ENCODE measurements at regions not wholly inside any gene's neighbourhood (a gene's known extent, or its start where the extent isn't known, plus 50 kb on each side); places are given as distances from the start of the nearest gene placed in this dataset.

- Histone ChIP-seq H4K20me1 (ENCODE audit: insufficient read depth, low read length) (no peaks in the 10 kb centered on the region), H3K4me3 (replicated peaks in 1 of 3; ENCODE audit: insufficient read depth in 1 of 3, low read depth in 2 of 3, low read length in 3 of 3) (no peak overlapping the region), H3K9me3 (ENCODE audit: low read length) (peaks cover 74% of the 10 kb centered on the region), H2AFZ (ENCODE audit: low read length) (no peak overlapping the region), H3K4me2 (ENCODE audit: low read depth, low read length) (no peak overlapping the region), H3K9ac (ENCODE audit: insufficient read depth, low read depth, low read length) (no peak overlapping the region), H3K27me3 (ENCODE audit: control insufficient read depth in 1 of 2, insufficient read depth in 2 of 2, low read length in 2 of 2) (no peaks in the 10 kb centered on the region), H3K36me3 (replicated peaks in 1 of 2; ENCODE audit: control insufficient read depth in 1 of 2, insufficient read depth in 2 of 2, low read length in 2 of 2) (no peaks in the 10 kb centered on the region), H3K79me2 (ENCODE audit: insufficient read depth, low read length) (no peaks in the 10 kb centered on the region), H3K27ac (ENCODE audit: extremely low read length, insufficient read depth, low read length) (no peak overlapping the region), H3K4me1 (ENCODE audit: insufficient read depth, low read length) (no peaks in the 10 kb centered on the region)
- intact Hi-C loops (cut with micrococcal nuclease; ENCODE audit: unreplicated experiment) (no loop called here), in situ Hi-C loops (cut with HindIII; ENCODE audit: extremely low pct_ligation_motif_present, low pct_unique_long_range_greater_than_20kb) (no loop called here)
- no peak for FAIRE-seq
- ChIA-PET CTCF (ENCODE audit: low intra/inter-chr PET ratio, low total read pairs) (no interaction called here), POLR2A (no interaction called here)
- DNase-seq (ENCODE audit: low spot score): no peak
- no peak for ATAC-seq
- TF ChIP-seq BRF2 (CRISPR knock-in tag; IDR thresholded peaks at IDR 0.05) (no peak), CREM (IDR thresholded peaks at IDR 0.05) (no peak), CREM (CRISPR knock-in tag; IDR thresholded peaks at IDR 0.05) (no peak), MTA3 (CRISPR knock-in tag; IDR thresholded peaks at IDR 0.05) (no peak), GLMP (CRISPR knock-in tag; IDR thresholded peaks at IDR 0.05; ENCODE audit: borderline replicate concordance) (no peak), THAP7 (CRISPR knock-in tag; IDR thresholded peaks at IDR 0.05) (no peak), SUZ12 (IDR thresholded peaks at IDR 0.05; ENCODE audit: low read depth, low read length) (no peak), ISL2 (CRISPR knock-in tag; IDR thresholded peaks at IDR 0.05) (no peak), ZNF296 (CRISPR knock-in tag; conservative IDR thresholded peaks at IDR 0.05) (no peak), MTF1 (CRISPR knock-in tag; IDR thresholded peaks at IDR 0.05) (no peak), MYPOP (CRISPR knock-in tag; IDR thresholded peaks at IDR 0.05) (no peak), PHF8 (CRISPR knock-in tag; IDR thresholded peaks at IDR 0.05) (no peak)
- WGBS (ENCODE audit: low lambda C conversion rate): 1% methylated on average over 3 of the region's 3 CpGs
- BruUV-seq (replicated peaks): no TSS peak
Measured at GRCh38 chr14:85822236-85822635, 292.3 kb downstream of the FLRT2 start.
